Ovary (tissue), 7 donors: ENCODE measurements at regions not wholly inside any gene's neighbourhood (a gene's known extent, or its start where the extent isn't known, plus 50 kb on each side); places are given as distances from the start of the nearest gene placed in this dataset.
"Not testable (repeated sequence)": the region's sequence is repeated elsewhere in the genome, so short reads cannot be mapped to it uniquely, and the experiment has no call there.

Source experiments
- DNase-seq, 5 donors: peaks; one replicate each; pipeline ENCODE4 v3.0.0-alpha.2; 2019 to 2020
- H3K27ac ChIP-seq, 2 donors: fragments of 200-600 bp; one replicate each; pipeline versions ENCODE4 v1.5.1 to v1.8.0; 2019 to 2022
- H3K27me3 ChIP-seq: fragments of 200-600 bp; one replicate; pipeline ENCODE4 v1.8.0; 2022
- H3K36me3 ChIP-seq: fragments of 200-600 bp; sonication (generic); one replicate; pipeline ENCODE4 v1.5.1; 2019
- H3K4me1 ChIP-seq: one replicate; pipeline ENCODE4 v1.8.1; 2013; ENCODE audit warnings: mild to moderate bottlenecking, moderate library complexity; ENCODE audit not compliant: insufficient read depth
- H3K4me3 ChIP-seq: fragments of 200-600 bp; sonication (generic); one replicate; pipeline ENCODE4 v1.5.1; 2017
- H3K9me3 ChIP-seq, 2 donors: fragments of 200-600 bp in 1 of 2; sonication (generic) in 1 of 2; one replicate each; pipeline versions ENCODE4 v1.5.1 to v1.8.1; 2013 to 2019; ENCODE audit warnings: mild to moderate bottlenecking in 1 of 2, moderate library complexity in 1 of 2
- EP300 ChIP-seq: sonication (generic); formaldehyde crosslinking; IDR thresholded peaks from one replicate; pipeline ENCODE4 v1.6.1; 2017; ENCODE audit warnings: antibody characterized with exemption
- POLR2A ChIP-seq: fragments of 450-650 bp; IDR thresholded peaks from one replicate; pipeline ENCODE4 v1.6.1; 2017; ENCODE audit warnings: antibody characterized with exemption, mild to moderate bottlenecking, moderate library complexity
- WGBS, 3 donors: extraction: QIAGEN DNeasy Blood & Tissue Kit in 1 of 3; methylation state at CpG; one replicate each; pipeline versions ENCODE4 v1.1.5 to v1.1.7; 2013 to 2017; 5-methylcytosine and 5-hydroxymethylcytosine counted together
- intact Hi-C, 4 donors: fragments of 100-400 bp; cut with DNase I; formaldehyde crosslinking; loops; one replicate each; pipeline versions ENCODE4 v1.11.0 to v1.15.1; 2022 to 2023
- TF ChIP-seq, protein P1 (sequence below), 3 donors: fragments of 450-650 bp in 2 of 3; fragments of 200-600 bp in 1 of 3; IDR thresholded peaks; one replicate each; pipeline versions ENCODE4 v1.5.1 to v1.8.0; 2016 to 2022; ENCODE audit warnings: antibody characterized with exemption in 3 of 3, mild to moderate bottlenecking in 1 of 3
- donor health status: DM: no; HTN: no; CAD: no; lungs with moderate emphysema.
- donor health status: DM: no; HTN: no; CAD: no.
- donor health status: Bipolar disorder and iron deficiency.
- donor health status: DM: no; HTN: no; CAD: no.
- donor health status: DM: yes; HTN: yes; CAD: no.

DNA sequence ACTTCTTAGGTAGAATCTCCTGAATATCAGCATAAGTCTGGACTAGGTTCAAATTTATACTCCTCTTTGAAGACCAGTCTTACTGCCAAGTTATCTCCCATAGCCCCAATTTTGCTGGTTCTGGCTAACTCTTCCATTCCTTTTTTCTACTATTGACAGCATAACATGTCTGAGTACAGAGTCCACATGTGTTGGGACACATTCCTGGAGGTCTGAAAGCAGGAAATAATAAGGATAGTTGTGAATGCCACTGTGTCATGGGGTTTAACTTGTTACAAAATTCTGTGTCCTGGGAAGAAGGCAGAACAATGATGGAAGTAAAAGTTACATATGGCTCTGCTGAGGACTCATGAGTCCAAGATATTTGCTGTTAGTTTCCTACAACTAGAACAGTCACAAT, 57.4 kb upstream of the ZBTB20 start:
- TF ChIP-seq, protein P1, sequence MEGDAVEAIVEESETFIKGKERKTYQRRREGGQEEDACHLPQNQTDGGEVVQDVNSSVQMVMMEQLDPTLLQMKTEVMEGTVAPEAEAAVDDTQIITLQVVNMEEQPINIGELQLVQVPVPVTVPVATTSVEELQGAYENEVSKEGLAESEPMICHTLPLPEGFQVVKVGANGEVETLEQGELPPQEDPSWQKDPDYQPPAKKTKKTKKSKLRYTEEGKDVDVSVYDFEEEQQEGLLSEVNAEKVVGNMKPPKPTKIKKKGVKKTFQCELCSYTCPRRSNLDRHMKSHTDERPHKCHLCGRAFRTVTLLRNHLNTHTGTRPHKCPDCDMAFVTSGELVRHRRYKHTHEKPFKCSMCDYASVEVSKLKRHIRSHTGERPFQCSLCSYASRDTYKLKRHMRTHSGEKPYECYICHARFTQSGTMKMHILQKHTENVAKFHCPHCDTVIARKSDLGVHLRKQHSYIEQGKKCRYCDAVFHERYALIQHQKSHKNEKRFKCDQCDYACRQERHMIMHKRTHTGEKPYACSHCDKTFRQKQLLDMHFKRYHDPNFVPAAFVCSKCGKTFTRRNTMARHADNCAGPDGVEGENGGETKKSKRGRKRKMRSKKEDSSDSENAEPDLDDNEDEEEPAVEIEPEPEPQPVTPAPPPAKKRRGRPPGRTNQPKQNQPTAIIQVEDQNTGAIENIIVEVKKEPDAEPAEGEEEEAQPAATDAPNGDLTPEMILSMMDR (IDR thresholded peaks at IDR 0.05), result no peak
- no peak for TF ChIP-seq POLR2A
- TF ChIP-seq EP300, result no peak
- DNase-seq, result no peak
- Histone ChIP-seq H3K4me3 (no peak overlapping the region), H3K36me3 (no peaks in the 10 kb centered on the region), H3K27me3 (no peaks in the 10 kb centered on the region), H3K4me1 (no peaks in the 10 kb centered on the region), H3K9me3 (no peaks in the 10 kb centered on the region), H3K27ac (no peak overlapping the region)
- intact Hi-C loops, result no loop called here

DNA sequence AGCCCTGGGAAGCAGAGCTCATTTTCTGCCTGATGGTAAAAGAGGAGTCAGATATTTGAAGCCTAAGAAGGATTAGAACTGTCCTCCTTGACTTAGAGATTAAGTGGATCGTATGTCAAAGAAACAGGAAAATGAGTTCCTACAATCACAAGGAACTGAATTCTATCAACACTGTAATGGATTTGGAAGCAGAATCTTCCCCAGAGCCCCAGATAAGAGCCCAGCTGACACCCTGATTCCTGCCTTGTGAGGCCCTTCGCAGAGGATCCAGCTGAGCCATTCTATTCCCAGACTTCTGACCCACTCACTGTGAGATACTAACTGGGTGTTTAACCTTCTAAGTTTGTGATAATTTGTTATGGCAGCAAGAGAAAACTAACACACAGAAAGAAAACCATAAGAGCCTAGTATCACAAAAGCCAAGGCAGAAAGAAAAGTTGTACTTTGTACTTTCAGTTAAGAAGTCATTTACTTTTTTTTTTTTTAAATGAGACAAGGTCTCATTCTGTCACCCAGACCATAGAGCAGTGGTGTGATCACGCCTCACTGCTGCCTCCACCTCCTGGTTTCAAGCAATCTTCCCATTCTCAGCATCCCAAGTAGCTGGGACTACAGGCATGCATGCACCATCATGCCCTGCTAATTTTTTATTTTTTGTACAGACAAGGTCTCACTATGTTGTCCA, 61.1 kb upstream of the ZBTB20 start:
- TF ChIP-seq POLR2A (no peak), EP300 (no peak)
- TF ChIP-seq, protein P1 (IDR thresholded peaks at IDR 0.05), result no peak
- 90 to 94% (median 94%) methylated on average over 3 of the region's 3 CpGs for WGBS, 3 donors

DNA sequence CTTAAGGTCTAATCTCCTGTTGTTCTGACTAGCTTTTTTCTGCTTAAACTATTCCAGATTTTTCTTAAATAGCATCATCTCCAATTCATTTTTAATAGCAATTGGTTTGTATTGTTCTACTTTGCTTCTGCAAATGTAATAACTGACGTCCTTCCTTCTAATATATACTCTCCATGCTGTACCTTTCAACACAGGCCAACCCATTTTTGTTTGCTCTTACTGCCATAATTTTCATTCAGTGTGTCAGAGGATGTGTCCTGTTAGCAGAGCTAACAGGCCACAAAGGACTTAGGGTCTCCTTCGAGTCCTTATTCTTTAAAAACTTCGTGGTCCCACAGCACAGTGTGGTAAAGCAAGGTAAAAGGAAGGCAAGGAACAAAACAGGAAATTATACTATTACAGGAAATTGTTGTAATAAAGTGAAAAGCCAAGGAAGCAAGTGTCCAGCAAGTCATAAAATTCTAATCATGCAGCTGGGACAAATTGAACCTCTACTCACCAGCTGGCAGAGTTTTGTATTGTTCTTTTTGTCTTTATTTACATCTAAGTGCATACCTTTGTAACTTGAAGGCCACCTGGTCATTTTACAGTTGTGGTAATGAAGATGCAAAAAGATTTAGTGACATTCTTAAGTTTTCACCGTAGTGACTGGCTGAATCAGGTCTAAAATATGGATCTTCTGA, 64.9 kb upstream of the ZBTB20 start:
- DNase-seq, result no peak
- TF ChIP-seq, protein P1 (IDR thresholded peaks at IDR 0.05), result no peak
- TF ChIP-seq POLR2A (no peak), EP300 (no peak)
- Histone ChIP-seq H3K36me3 (no peaks in the 10 kb centered on the region), H3K27ac (no peak overlapping the region), H3K9me3 (no peaks in the 10 kb centered on the region), H3K4me3 (no peak overlapping the region), H3K4me1 (no peaks in the 10 kb centered on the region), H3K27me3 (no peaks in the 10 kb centered on the region)
- 72 to 80% (median 74%) methylated on average over 4 of the region's 4 CpGs for WGBS, 3 donors
- intact Hi-C loops, result loop anchor here in 3 of 4 donors (10.0 kb wide), 3 partner anchors 473 to 573 kb away; no protein-coding TSS in a partner anchor

More for the DNA sequence above, 61.1 kb upstream of the ZBTB20 start:
- Histone ChIP-seq H3K9me3 (no peaks in the 10 kb centered on the region), H3K4me3 (no peak overlapping the region), H3K27me3 (no peaks in the 10 kb centered on the region), H3K4me1 (no peaks in the 10 kb centered on the region), H3K27ac (no peak overlapping the region), H3K36me3 (no peaks in the 10 kb centered on the region)
- intact Hi-C loops, result no loop called here
- no peak for DNase-seq

DNA sequence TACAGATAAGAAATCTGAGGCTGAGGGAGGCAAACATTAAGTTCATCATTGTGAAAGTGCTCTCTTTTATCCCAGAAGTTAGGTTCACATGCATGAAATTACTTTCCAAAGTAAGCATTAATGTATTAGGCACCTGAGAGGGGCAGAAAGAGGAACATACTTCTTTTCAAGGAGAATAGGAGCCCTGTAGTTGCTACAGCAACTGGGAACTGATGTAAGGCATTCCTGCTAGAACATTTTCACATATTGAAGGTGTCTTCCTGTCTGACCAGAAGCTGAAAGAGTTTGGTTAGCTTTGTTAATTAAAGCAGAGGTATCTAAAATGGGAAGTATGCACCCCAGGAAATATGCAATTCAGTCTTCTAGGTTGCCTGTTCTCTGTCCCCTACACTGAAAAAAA, 65.5 kb upstream of the ZBTB20 start:
- Histone ChIP-seq H3K4me1 (no peaks in the 10 kb centered on the region), H3K36me3 (no peaks in the 10 kb centered on the region), H3K9me3 (no peaks in the 10 kb centered on the region), H3K27me3 (no peaks in the 10 kb centered on the region), H3K27ac (no peak overlapping the region), H3K4me3 (no peak overlapping the region)
- TF ChIP-seq POLR2A (no peak), EP300 (no peak)
- TF ChIP-seq, protein P1 (IDR thresholded peaks at IDR 0.05), result no peak
- intact Hi-C loops, result loop anchor here in 3 of 4 donors (10.0 kb wide), 3 partner anchors 472 to 572 kb away; no protein-coding TSS in a partner anchor
- no peak for DNase-seq

DNA sequence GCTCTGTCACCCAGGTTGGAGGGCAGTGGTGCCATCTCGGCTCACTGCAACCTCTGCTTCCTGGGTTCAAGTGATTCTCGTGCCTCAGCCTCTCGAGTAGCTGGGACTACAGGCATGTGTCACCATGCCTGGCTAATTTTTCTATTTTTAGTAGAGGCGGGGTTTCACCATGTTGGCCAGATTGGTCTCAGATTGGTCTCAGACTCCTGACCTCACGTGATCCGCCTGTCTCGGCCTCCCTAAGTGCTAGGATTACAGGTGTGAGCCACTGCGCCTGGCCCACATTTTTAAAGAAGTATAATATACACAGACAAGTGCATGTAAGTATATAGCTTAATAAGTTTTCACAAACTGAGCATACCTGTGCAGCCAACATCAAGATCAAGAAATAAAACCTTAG, 66.0 kb upstream of the ZBTB20 start:
- not testable (repeated sequence) for H3K9me3 ChIP-seq

More for the DNA sequence above, 66.0 kb upstream of the ZBTB20 start:
- H3K36me3 ChIP-seq, H3K4me3 ChIP-seq, H3K27me3 ChIP-seq, H3K27ac ChIP-seq, DNase-seq, H3K4me1 ChIP-seq: not testable (repeated sequence)
- intact Hi-C loops, result loop anchor here in 3 of 4 donors (10.0 kb wide), 3 partner anchors 472 to 572 kb away; no protein-coding TSS in a partner anchor
- 89 to 94% (median 92%) methylated on average over 8 of the region's 8 CpGs for WGBS, 3 donors
